HG02938 (cell line): ENCODE measurements at regions not wholly inside any gene's neighbourhood (a gene's known extent, or its start where the extent isn't known, plus 50 kb on each side); places are given as distances from the start of the nearest gene placed in this dataset.

Experiments used
- ATAC-seq: cut with Tn5 transposase; IDR thresholded peaks from one replicate; pipeline ENCODE4 v1.9.1; 2021; ENCODE audit warnings: mild to moderate bottlenecking, moderate library complexity; ENCODE audit not compliant: unreplicated experiment

GRCh38 chr20:9920866-9921265, 82.0 kb upstream of the PAK5 start:
- no peak for ATAC-seq

- peak; percentile 94 for ATAC-seq
Measured at GRCh38 chr20:9919271-9920014, 80.6 kb upstream of the PAK5 start.

DNA sequence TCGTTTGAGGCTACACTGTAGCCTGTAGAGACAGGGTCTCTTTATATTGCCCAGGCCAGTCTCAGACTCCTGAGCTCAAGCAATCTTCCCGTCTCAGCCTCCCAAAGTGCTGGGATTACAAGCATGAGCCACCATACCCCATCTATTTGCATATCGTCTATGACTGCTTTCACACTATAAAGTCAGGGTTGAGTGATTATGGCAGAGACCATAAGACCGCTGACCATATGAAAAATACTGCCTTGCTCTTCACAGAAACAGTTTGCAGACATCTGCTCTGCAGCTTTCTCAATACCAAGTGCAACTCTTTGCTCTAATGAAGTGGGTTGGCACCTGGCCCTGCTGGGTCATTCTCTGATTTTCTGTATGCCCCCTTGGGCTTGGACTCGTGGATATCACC, 79.5 kb upstream of the PAK5 start:
- ATAC-seq = no peak

DNA sequence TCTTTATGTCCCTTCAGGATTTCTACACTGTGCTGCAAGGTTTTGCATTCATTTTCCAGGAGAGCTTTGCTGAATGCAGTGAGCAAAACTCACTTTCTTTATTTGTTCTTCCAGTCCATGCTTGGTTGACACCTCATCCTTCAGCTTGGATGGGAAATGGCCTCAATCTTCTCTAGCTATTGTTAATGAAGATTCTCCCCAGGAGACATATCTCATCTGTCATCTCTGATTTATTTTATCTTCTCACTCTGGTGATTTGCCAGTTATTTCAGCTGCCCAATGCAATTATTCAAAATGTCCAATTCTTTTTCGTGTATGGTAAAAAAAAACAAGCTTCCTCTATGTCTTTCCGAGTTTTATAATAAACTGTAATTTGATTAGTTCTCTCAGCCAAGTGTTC, 77.9 kb upstream of the PAK5 start:
- ATAC-seq = no peak

GRCh38 chr20:9912858-9913434, 74.1 kb upstream of the PAK5 start:
- ATAC-seq = peak; percentile 77

- ATAC-seq = no peak
Measured at GRCh38 chr20:9912290-9912689, 73.4 kb upstream of the PAK5 start.

DNA sequence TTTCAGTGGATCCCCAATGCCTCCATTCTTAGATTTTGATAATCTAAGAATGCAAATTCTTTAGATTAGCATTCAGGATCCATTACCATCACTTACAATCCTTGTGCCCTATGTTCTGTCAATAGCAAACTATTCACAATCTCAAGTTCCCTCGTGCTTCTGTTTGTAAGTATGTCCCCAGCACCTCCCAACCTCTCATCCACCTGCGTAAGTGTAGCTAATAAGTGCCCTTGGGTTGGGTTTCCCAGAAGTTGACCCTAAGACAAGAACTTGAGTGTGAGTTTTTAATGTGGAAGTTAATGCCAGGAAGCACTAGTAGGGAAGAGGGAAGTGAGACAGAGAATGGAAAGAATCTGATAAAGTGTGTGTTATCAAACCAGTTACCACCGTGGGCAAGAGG, 72.6 kb upstream of the PAK5 start:
- ATAC-seq = no peak

GRCh38 chr20:9909167-9909566, 70.3 kb upstream of the PAK5 start:
- ATAC-seq = no peak

GRCh38 chr20:9903048-9903655, 64.3 kb upstream of the PAK5 start:
- no peak for ATAC-seq

DNA sequence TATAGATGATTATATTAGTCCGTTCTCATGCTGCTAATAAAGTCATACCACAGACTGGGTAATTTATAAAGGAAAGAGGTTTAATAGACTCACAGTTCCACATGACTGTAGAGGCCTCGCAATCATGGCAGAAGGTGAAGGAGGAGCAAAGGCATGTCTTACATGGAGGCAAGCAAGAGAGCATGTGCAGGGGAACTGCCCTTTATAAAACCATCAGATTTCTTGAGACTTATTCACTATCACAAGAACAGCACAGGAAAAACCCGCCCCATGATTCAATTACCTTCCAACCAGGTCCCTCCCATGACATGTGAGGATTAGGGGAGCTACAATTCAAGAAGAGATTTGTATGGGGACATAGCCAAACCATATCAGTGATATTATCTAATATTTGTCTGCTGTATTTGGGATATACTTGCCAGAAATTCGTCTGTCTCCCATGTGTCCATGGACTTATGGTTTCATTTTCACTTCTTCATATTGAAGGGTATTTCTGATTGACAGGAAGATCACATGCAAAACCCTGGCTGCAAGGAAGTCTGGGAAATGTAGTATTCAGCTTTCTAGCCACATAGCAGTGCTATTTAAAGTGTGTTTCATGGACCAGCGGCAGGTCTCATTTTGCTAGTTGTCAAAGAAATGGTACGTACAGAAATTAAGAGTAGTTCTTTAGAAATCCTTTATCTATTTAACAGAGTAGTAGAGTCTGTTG, 50.5 kb upstream of the PAK5 start:
- peak; percentile 68 for ATAC-seq
